Caco-2 (cell line): ENCODE measurements at regions not wholly inside any gene's neighbourhood (a gene's known extent, or its start where the extent isn't known, plus 50 kb on each side); places are given as distances from the start of the nearest gene placed in this dataset.

Experiments used
- BruUV-seq: library from RNA; stranded (reverse); fragments of 400-500 nt; replicated peaks from 2 replicates; lab custom pipeline; 2021; lab: Mats Ljungman, UMichigan
- CTCF ChIA-PET: fragments of 300-600 bp; sonication (Branson Sonifier 250); formaldehyde crosslinking; loops from one replicate; lab custom pipeline; 2022; ENCODE audit warnings: antibody characterized with exemption; lab: Charles Lee
- POLR2A ChIA-PET: fragments of 300-600 bp; sonication (Branson Sonifier 250); formaldehyde crosslinking; loops from one replicate; lab custom pipeline; 2022; ENCODE audit warnings: antibody characterized with exemption; lab: Charles Lee
- DNase-seq, 2 experiments: peaks; one replicate each; pipeline versions ENCODE4 v3.0.0 to v3.0.0-alpha.2; 2020 to 2022
- H3K27me3 ChIP-seq: replicated peaks from 2 replicates; pipeline ENCODE4 v1.6.0; 2011; ENCODE audit warnings: low read length; ENCODE audit not compliant: control insufficient read depth, insufficient read depth
- H3K36me3 ChIP-seq: 2 replicates; pipeline ENCODE4 v1.5.1; 2011; ENCODE audit warnings: low read length; ENCODE audit not compliant: control insufficient read depth, insufficient read depth
- H3K4me1 ChIP-seq: fragments of 250-450 bp; sonication (Bioruptor Pico); 2 replicates; pipeline ENCODE4 v1.5.1; 2020; ENCODE audit warnings: mild to moderate bottlenecking
- H3K4me3 ChIP-seq: 2 replicates; pipeline ENCODE4 v1.5.1; 2011; ENCODE audit warnings: low read depth, mild to moderate bottlenecking, control low read depth, low read length
- H3K9me3 ChIP-seq: fragments of 250-450 bp; sonication (Bioruptor Pico); 2 replicates; pipeline ENCODE4 v1.5.1; 2020; ENCODE audit warnings: mild to moderate bottlenecking, moderate library complexity
- H3K27ac Mint-ChIP-seq: one replicate; pipeline ENCODE4 v1.8.0; 2022; ENCODE audit warnings: mixed read lengths; ENCODE audit not compliant: unreplicated experiment
- H3K27me3 Mint-ChIP-seq: one replicate; pipeline ENCODE4 v1.8.0; 2022; ENCODE audit warnings: mixed read lengths; ENCODE audit not compliant: insufficient read depth, unreplicated experiment
- H3K36me3 Mint-ChIP-seq: one replicate; pipeline ENCODE4 v1.8.0; 2022; ENCODE audit warnings: mild to moderate bottlenecking, mixed read lengths; ENCODE audit not compliant: insufficient read depth, unreplicated experiment
- H3K4me1 Mint-ChIP-seq: one replicate; pipeline ENCODE4 v1.8.0; 2022; ENCODE audit warnings: low read depth, mixed read lengths; ENCODE audit not compliant: unreplicated experiment
- H3K4me3 Mint-ChIP-seq: one replicate; pipeline ENCODE4 v1.8.0; 2022; ENCODE audit warnings: mild to moderate bottlenecking, moderate library complexity, mixed read lengths; ENCODE audit not compliant: unreplicated experiment
- H3K9me3 Mint-ChIP-seq: one replicate; pipeline ENCODE4 v1.8.0; 2022; ENCODE audit warnings: mixed read lengths; ENCODE audit not compliant: unreplicated experiment
- intact Hi-C: fragments of 100-400 bp; cut with micrococcal nuclease; formaldehyde crosslinking; loops from one replicate; pipeline ENCODE4 v1.10.0; 2022; ENCODE audit not compliant: unreplicated experiment
- TF ChIP-seq, protein P1 (sequence below), 2 experiments: fragments of 200-600 bp in 1 of 2; IDR thresholded peaks; 1 replicate in 1 of 2; 2 replicates in 1 of 2; pipeline versions ENCODE4 v1.5.1 to v1.8.0; 2011 to 2022; ENCODE audit warnings: antibody characterized with exemption in 1 of 2, control low read depth in 1 of 2, inconsistent platforms in 1 of 2, low read depth in 1 of 2, low read length in 1 of 2, mild to moderate bottlenecking in 1 of 2, moderate library complexity in 1 of 2; ENCODE audit not compliant: insufficient read depth in 1 of 2, severe bottlenecking in 1 of 2, unreplicated experiment in 1 of 2

DNA sequence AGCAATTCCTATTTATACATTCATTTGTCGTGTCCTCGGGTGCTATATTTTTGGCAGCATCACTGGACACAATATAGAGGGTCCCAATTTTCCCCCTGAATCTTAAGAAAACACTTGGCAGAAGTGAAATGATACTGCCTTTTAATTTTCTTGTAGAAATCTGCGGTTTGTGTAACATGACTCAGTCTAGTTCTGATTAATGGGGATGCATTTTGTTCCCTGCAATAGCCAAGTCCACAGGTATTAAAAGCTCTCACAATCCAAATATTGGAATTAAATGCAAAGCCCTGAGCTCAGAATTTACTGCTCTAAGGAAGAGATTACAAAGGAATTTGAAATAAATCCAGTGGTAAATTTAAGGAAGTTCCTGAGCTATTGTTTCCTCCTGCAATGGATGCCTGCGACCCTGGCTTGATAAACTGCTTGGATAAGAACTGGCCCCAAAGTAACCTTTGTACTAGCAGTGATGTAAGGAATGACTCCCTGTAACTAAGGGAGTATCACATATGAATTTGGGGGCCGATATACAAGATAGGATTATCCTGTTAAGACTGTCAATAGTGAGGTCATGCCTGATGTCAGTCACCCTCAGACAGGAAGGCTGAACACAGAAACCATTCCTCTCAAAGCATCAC, 349.7 kb upstream of the C1orf87 start:
- no peak overlapping the region for H3K27ac Mint-ChIP-seq
- intact Hi-C loops, result no loop called here
- H3K4me3 Mint-ChIP-seq, result no peak overlapping the region
- POLR2A ChIA-PET, result no interaction called here
- no TSS peak for BruUV-seq
- no peaks in the 10 kb centered on the region; the same call in 1 of the 2 replicates for H3K9me3 ChIP-seq
- H3K27me3 Mint-ChIP-seq, result no peaks in the 10 kb centered on the region
- H3K4me1 ChIP-seq, result no peaks in the 10 kb centered on the region
- no peak overlapping the region for H3K4me3 ChIP-seq
- no peaks in the 10 kb centered on the region for H3K36me3 ChIP-seq
- no peaks in the 10 kb centered on the region for H3K27me3 ChIP-seq
- H3K36me3 Mint-ChIP-seq, result no peaks in the 10 kb centered on the region
- no peak for DNase-seq
- CTCF ChIA-PET, result no interaction called here
- H3K4me1 Mint-ChIP-seq, result no peaks in the 10 kb centered on the region
- TF ChIP-seq, protein P1, sequence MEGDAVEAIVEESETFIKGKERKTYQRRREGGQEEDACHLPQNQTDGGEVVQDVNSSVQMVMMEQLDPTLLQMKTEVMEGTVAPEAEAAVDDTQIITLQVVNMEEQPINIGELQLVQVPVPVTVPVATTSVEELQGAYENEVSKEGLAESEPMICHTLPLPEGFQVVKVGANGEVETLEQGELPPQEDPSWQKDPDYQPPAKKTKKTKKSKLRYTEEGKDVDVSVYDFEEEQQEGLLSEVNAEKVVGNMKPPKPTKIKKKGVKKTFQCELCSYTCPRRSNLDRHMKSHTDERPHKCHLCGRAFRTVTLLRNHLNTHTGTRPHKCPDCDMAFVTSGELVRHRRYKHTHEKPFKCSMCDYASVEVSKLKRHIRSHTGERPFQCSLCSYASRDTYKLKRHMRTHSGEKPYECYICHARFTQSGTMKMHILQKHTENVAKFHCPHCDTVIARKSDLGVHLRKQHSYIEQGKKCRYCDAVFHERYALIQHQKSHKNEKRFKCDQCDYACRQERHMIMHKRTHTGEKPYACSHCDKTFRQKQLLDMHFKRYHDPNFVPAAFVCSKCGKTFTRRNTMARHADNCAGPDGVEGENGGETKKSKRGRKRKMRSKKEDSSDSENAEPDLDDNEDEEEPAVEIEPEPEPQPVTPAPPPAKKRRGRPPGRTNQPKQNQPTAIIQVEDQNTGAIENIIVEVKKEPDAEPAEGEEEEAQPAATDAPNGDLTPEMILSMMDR (IDR thresholded peaks at IDR 0.05; ENCODE audit: insufficient read depth in 1 of 2, low read depth in 1 of 2, low read length in 1 of 2, severe bottlenecking in 1 of 2, unreplicated experiment in 1 of 2), result no peak
- H3K9me3 Mint-ChIP-seq, result peaks cover 9% of the 10 kb centered on the region

DNA sequence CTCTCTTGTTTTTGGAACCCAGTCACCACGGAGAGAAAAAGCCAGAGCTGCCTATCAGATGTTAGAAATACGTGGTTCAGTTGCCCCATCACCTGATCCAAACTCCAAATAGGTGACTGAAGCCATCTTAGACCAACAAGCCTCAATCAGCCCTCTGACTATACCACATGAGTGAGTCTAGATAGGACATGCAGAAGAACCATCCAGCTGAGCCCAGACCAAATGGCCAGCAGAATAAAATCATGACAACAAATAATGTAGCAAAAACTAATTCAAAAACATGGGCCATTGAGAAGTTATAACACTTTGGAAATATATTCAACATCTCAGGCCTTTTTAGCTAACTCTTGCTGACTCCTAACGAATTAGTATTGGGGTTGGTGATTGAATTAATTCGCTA, 348.4 kb upstream of the C1orf87 start:
- no TSS peak for BruUV-seq
- no peaks in the 10 kb centered on the region for H3K4me1 Mint-ChIP-seq
- H3K27me3 Mint-ChIP-seq, result no peaks in the 10 kb centered on the region
- Histone ChIP-seq H3K27me3 (no peaks in the 10 kb centered on the region), H3K4me1 (no peaks in the 10 kb centered on the region), H3K9me3 (no peaks in the 10 kb centered on the region; the same call in 1 of the 2 replicates), H3K4me3 (no peak overlapping the region), H3K36me3 (no peaks in the 10 kb centered on the region)
- H3K4me3 Mint-ChIP-seq, result no peak overlapping the region
- peaks cover 9% of the 10 kb centered on the region for H3K9me3 Mint-ChIP-seq
- H3K36me3 Mint-ChIP-seq, result no peaks in the 10 kb centered on the region
- no peak overlapping the region for H3K27ac Mint-ChIP-seq
- intact Hi-C loops, result no loop called here
- ChIA-PET CTCF (no interaction called here), POLR2A (no interaction called here)
- TF ChIP-seq, protein P1 (IDR thresholded peaks at IDR 0.05; ENCODE audit: insufficient read depth in 1 of 2, low read depth in 1 of 2, low read length in 1 of 2, severe bottlenecking in 1 of 2, unreplicated experiment in 1 of 2), result no peak
- DNase-seq, result no peak

DNA sequence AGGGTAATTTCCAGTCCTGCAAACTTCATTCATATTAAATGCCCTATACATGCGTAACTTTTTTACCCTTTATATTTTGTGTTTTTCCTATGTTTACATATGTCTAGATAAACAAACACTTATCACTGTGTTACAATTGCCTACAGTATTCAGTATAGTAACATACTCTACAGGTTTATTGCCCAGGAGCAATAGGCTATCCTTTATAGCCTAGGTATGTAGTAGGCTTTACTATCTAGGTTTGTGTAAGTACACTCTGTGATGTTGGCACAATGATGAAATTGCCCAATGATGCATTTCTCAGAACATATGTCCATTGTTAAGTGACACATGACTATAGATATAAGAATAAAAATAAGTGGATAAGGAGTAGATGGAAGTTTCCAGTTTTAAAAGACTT, 345.5 kb upstream of the C1orf87 start:
- Mint-ChIP-seq H3K9me3 (peaks cover 9% of the 10 kb centered on the region), H3K4me1 (no peaks in the 10 kb centered on the region), H3K4me3 (no peak overlapping the region), H3K27me3 (no peaks in the 10 kb centered on the region), H3K36me3 (peaks cover 5% of the 10 kb centered on the region), H3K27ac (no peak overlapping the region)
- no peaks in the 10 kb centered on the region for H3K36me3 ChIP-seq
- no peaks in the 10 kb centered on the region for H3K27me3 ChIP-seq
- intact Hi-C loops, result no loop called here
- no TSS peak for BruUV-seq
- no peaks in the 10 kb centered on the region; the same call in 1 of the 2 replicates for H3K9me3 ChIP-seq
- ChIA-PET CTCF (no interaction called here), POLR2A (no interaction called here)
- no peak for DNase-seq
- no peaks in the 10 kb centered on the region for H3K4me1 ChIP-seq
- TF ChIP-seq, protein P1 (IDR thresholded peaks at IDR 0.05; ENCODE audit: insufficient read depth in 1 of 2, low read depth in 1 of 2, low read length in 1 of 2, severe bottlenecking in 1 of 2, unreplicated experiment in 1 of 2), result no peak
- no peak overlapping the region for H3K4me3 ChIP-seq
